ENCODE measurements at regions not wholly inside any gene's neighbourhood (a gene's known extent, or its start where the extent isn't known, plus 50 kb on each side); places are given as distances from the start of the nearest gene placed in this dataset.
A peak's percentile ranks its signal among the peaks of the same experiment; 100 is the strongest.

GRCh38 chr4:74675673-74676279, 118.5 kb downstream of the BTC start:
- no peaks in the 10 kb centered on the region for H3K36me3 ChIP-seq
- no peaks in the 10 kb centered on the region for H3K27me3 ChIP-seq (ENCODE audit: insufficient read depth, low read depth, severe bottlenecking)
- no peak overlapping the region for H3K27ac ChIP-seq
- H3K9me3 ChIP-seq (ENCODE audit: severe bottlenecking): no peaks in the 10 kb centered on the region
- peak; percentile 33 for DNase-seq
- TF ChIP-seq CTCF (IDR thresholded peaks at IDR 0.05; ENCODE audit: low read depth, low read length): peak; percentile 67
- H3K4me3 ChIP-seq (ENCODE audit: low read depth, low read length): no peak overlapping the region

- H3K27me3 ChIP-seq (ENCODE audit: insufficient read depth, low read depth, severe bottlenecking): no peaks in the 10 kb centered on the region
- H3K9me3 ChIP-seq (ENCODE audit: severe bottlenecking): no peaks in the 10 kb centered on the region
- no peak overlapping the region for H3K27ac ChIP-seq
- TF ChIP-seq CTCF (IDR thresholded peaks at IDR 0.05; ENCODE audit: low read depth, low read length): no peak
- no peak overlapping the region for H3K4me3 ChIP-seq (ENCODE audit: low read depth, low read length)
- DNase-seq: no peak
- H3K36me3 ChIP-seq: no peaks in the 10 kb centered on the region
Measured at GRCh38 chr4:74682567-74683359, 111.6 kb downstream of the BTC start.

GRCh38 chr4:74692972-74693371, 101.4 kb downstream of the BTC start:
- Histone ChIP-seq H3K36me3 (no peaks in the 10 kb centered on the region), H3K4me3 (ENCODE audit: low read depth, low read length) (no peak overlapping the region), H3K27ac (no peak overlapping the region), H3K9me3 (ENCODE audit: severe bottlenecking) (no peaks in the 10 kb centered on the region), H3K27me3 (ENCODE audit: insufficient read depth, low read depth, severe bottlenecking) (no peaks in the 10 kb centered on the region)
- no peak for DNase-seq
- no peak for TF ChIP-seq CTCF (IDR thresholded peaks at IDR 0.05; ENCODE audit: low read depth, low read length)
